ENCODE measurements at regions not wholly inside any gene's neighbourhood (a gene's known extent, or its start where the extent isn't known, plus 50 kb on each side); places are given as distances from the start of the nearest gene placed in this dataset.
"Not testable (repeated sequence)": the region's sequence is repeated elsewhere in the genome, so short reads cannot be mapped to it uniquely, and the experiment has no call there.

- DNase-seq: peak; percentile 46
Observed at GRCh38 chrX:13220916-13221315, 98.9 kb downstream of the ATXN3L start.

GRCh38 chrX:13219991-13220764, 99.7 kb downstream of the ATXN3L start:
- peak; percentile 65 for DNase-seq

GRCh38 chrX:13218758-13219157, 101.1 kb downstream of the ATXN3L start:
- DNase-seq: no peak

- DNase-seq: peak; percentile 10
Observed at GRCh38 chrX:13216139-13216538, 103.7 kb downstream of the ATXN3L start.

GRCh38 chrX:13215729-13216128, 104.1 kb downstream of the ATXN3L start:
- DNase-seq: peak; percentile 51

DNA sequence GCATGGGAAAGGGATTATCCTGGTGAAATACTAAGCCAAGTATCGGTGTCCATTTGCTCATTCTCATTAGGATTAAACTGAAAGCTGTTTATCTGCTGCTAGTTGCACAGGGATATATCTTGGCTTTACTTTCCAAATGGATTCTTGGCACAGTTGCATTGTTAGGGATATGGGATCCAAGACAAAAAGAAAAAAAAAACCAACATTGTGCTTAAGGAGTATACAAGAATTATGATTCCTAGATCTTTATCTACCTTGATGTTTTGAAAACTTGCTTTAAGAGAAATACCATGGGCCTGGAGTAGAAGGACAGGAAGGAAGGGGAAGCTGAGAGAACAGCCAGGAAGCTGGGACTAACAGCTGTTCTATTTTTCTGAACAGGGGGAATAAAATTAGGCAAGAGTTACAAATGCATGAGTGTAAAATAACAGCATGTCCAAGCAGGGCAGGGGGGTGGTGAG, 107.6 kb downstream of the ATXN3L start:
- no peak for DNase-seq

- DNase-seq: not testable (repeated sequence)
Observed at GRCh38 chrX:13210142-13210541, 109.7 kb downstream of the ATXN3L start.

- DNase-seq: peak; percentile 40
Observed at GRCh38 chrX:13209704-13210103, 110.1 kb downstream of the ATXN3L start.

DNA sequence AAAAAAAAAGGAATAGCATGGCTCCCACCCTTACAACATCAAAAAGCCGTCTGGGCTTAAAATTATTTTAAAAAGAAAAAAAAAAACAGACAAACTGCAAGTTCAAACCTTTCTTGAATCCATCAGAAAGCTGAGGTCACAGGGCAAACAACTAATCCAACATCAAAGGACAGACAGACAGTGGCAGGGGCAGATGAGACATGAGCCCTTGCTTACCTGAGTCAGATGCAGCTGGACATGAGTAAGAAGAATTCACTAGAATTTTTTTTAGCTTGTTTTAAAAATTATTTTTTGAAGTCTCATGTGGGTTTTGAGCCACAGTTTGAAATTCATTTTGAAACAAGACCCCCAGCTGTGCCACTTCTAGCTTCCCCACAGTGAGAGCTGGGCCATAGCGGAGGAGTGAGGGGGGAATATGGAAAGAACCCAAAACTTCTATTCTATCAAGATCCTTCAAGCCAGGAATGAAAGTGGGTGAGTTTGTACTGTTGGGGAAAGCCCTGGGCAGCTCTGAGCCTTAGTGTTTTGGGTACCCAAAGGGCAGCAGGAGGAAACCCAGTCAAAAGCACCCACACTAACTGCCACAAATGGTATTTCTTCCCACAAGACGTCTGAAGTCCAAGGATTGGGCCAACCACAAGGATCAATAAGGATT, 111.4 kb downstream of the ATXN3L start:
- DNase-seq: no peak

- DNase-seq: no peak
Observed at GRCh38 chrX:13203271-13203670, 116.6 kb downstream of the ATXN3L start.

DNA sequence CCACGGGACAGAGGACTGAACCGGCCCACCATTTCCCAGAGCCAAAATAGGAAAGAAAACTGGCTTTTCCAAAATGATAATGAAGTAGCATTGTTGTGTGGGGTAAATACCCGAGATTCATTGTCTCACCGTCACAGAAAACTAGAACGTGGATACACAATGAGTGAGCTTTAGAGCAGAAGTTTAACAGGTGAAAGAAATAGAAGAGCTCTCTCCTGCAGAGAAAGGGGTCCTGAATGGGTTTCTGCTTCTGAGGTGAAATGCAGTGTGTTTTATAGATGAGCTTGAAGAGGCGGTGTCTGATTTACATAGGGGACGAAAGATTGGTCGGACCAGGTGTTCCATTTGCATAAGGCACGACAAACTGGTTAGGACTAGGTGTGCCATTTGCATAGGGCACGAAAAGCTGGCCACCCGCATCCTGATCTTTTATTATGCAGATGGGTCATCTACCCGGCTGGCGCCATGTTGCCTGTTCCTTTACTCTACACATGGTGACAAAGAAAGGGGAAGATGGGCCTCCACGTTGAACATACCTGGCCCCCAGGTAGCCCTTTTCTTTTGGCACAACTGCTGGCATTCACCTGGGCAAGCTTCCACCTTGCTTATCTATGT, 118.1 kb downstream of the ATXN3L start:
- no peak for DNase-seq

- no peak for DNase-seq
Observed at GRCh38 chrX:13200398-13200797, 119.5 kb downstream of the ATXN3L start.

DNA sequence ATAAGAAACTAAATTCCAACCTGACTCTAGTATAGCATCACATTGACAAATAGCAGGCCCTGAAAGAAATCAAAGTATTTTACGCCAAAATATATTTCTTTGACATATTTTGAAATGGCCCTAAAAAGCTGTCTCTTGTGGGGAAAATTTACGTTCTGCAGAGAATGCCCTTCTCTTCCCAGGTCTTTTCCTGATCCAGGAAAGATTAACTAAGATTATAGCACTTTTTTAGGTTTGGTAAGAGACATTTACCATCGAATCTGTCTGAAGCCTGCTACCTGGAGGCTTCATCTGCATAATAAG, 121.1 kb downstream of the ATXN3L start:
- DNase-seq: no peak

- no peak for DNase-seq
Observed at GRCh38 chrX:13198056-13198761, 121.6 kb downstream of the ATXN3L start.

DNA sequence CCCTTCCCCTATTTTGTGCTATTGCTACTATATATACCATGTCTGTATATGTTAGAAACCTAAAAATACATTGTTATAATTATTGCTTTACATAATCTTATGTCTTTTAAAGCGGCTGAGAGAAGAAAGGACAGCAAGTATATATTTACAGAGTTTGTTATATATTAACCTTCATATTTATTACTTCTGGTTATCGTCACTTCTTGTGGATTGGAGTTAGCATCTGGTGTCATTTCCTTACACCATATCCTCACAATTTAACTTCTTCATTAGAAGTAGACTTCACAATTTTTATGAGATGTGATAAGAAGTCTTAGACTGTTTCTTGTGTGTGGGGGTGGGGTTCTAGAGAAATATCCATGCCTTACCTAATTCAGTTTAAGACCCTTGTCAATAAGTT, 123.1 kb downstream of the ATXN3L start:
- no peak for DNase-seq

- DNase-seq: no peak
Observed at GRCh38 chrX:13195340-13195739, 124.5 kb downstream of the ATXN3L start.

DNA sequence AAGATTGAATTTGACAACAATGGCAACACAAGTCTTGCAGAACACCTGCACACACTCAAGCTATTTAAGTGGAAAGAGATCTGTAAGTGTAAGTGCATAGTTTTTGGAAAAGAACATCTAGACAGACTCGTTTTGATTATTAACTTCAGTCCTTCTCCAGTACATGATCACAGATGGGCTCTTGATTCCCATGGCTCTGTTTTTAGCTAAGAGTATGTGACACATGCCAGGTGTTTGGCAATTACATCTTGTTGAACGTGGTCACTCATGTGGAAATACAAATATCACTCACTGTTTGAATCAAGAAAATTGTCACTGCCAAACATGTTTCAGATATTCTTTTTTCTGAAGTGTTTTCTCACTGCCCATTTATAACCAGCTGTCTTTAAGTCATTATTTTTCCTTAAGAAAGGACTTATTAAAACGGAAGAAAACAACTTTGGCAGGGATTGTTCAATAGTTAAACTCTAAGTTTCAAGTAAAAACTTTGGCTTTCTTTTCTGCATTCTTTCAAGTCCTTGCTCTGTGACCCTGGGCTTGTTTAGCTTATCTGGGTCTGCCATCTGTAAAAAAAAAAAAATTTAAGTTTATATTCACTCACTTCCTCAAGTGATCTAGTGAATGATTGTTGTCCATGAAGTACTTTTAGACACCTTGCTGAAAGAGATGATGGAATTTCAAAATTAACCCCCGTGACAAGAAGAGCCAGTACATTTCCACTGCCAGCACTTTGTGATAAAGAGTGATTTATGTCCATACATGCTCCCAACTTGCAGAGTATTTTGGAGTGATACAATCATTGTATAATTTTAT, 125.4 kb downstream of the ATXN3L start:
- no peak for DNase-seq

- DNase-seq: no peak
Observed at GRCh38 chrX:13190051-13190450, 129.8 kb downstream of the ATXN3L start.

DNA sequence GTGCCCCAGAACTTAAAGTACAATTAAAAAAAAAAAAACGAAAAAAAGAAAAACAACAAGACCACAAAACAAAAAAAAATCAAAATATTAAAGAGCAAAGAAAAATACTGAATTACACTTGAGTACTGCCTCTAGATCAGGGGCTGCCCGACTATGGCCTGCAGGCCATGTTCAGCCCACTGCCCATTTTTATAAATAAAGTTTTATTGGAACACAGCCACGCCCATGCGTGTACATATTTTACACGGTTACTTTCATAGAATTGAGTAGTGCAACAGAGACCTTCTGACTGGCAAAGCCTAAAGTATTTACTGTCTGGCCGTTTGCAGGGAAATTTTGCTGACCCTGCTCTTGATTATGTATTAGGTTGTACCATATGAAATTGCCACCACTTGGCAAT, 130.5 kb downstream of the ATXN3L start:
- DNase-seq: no peak

DNA sequence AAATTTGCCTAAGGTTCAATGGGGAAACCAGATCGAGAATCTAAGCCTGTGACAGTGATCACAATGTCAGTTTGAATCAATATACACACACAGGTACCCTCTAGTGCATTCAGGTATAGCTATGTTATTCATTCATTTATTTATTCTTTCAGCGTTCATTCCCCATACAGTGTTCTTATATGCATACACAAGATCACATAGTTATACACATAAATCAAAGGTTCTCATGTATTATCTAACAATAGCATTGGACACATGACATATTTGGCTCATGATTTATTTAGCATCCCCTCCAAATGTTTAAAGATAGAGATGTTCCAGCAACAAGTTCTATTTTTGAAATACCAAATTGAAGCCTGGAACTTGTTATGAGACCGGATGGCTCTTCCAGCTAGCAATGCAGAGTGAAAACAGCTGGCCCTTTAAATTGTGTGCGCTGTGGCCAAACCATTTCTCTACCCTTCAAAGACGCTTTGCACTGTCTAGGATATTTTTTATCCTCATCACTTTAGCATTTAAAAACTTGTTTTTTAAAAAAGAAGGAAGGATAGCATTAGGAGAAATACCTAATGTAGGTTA, 131.0 kb downstream of the ATXN3L start:
- DNase-seq: no peak

- not testable (repeated sequence) for DNase-seq
Observed at GRCh38 chrX:13186643-13187042, 133.2 kb downstream of the ATXN3L start.

GRCh38 chrX:13180807-13181206, 136.4 kb upstream of the FAM9C start:
- peak; percentile 66 for DNase-seq

Data from fibroblast of skin of right biceps (primary cell).